ENCODE measurements at regions not wholly inside any gene's neighbourhood (a gene's known extent, or its start where the extent isn't known, plus 50 kb on each side); places are given as distances from the start of the nearest gene placed in this dataset.

DNA sequence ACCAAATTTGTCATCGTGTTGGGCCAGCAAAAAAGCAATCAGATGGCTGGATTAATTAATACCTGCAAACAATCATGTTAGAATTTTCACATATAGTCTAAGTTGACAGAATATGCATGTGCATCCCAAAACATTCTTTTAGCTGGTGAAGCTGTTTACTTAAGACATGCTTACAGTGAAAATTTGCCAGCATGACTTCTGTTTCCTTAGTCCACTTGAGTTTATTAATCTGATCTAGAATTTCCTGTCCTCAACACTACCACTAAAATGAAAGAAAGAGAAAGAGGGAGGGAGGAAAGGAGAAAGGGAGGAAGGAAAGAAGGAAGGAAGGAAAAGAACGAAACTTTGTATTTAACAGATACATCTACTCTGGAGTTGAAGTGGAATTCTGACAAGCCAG, 2109.9 kb upstream of the PIK3C3 start:
- TF ChIP-seq, protein P1, sequence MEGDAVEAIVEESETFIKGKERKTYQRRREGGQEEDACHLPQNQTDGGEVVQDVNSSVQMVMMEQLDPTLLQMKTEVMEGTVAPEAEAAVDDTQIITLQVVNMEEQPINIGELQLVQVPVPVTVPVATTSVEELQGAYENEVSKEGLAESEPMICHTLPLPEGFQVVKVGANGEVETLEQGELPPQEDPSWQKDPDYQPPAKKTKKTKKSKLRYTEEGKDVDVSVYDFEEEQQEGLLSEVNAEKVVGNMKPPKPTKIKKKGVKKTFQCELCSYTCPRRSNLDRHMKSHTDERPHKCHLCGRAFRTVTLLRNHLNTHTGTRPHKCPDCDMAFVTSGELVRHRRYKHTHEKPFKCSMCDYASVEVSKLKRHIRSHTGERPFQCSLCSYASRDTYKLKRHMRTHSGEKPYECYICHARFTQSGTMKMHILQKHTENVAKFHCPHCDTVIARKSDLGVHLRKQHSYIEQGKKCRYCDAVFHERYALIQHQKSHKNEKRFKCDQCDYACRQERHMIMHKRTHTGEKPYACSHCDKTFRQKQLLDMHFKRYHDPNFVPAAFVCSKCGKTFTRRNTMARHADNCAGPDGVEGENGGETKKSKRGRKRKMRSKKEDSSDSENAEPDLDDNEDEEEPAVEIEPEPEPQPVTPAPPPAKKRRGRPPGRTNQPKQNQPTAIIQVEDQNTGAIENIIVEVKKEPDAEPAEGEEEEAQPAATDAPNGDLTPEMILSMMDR (conservative IDR thresholded peaks at IDR 0.05; ENCODE audit: low read depth in 2 of 2) = no peak
- TF ChIP-seq, protein P2, sequence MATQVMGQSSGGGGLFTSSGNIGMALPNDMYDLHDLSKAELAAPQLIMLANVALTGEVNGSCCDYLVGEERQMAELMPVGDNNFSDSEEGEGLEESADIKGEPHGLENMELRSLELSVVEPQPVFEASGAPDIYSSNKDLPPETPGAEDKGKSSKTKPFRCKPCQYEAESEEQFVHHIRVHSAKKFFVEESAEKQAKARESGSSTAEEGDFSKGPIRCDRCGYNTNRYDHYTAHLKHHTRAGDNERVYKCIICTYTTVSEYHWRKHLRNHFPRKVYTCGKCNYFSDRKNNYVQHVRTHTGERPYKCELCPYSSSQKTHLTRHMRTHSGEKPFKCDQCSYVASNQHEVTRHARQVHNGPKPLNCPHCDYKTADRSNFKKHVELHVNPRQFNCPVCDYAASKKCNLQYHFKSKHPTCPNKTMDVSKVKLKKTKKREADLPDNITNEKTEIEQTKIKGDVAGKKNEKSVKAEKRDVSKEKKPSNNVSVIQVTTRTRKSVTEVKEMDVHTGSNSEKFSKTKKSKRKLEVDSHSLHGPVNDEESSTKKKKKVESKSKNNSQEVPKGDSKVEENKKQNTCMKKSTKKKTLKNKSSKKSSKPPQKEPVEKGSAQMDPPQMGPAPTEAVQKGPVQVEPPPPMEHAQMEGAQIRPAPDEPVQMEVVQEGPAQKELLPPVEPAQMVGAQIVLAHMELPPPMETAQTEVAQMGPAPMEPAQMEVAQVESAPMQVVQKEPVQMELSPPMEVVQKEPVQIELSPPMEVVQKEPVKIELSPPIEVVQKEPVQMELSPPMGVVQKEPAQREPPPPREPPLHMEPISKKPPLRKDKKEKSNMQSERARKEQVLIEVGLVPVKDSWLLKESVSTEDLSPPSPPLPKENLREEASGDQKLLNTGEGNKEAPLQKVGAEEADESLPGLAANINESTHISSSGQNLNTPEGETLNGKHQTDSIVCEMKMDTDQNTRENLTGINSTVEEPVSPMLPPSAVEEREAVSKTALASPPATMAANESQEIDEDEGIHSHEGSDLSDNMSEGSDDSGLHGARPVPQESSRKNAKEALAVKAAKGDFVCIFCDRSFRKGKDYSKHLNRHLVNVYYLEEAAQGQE (IDR thresholded peaks at IDR 0.05; ENCODE audit: unreplicated experiment) = no peak
- no peak for TF ChIP-seq POLR2AphosphoS5 (IDR thresholded peaks at IDR 0.05; ENCODE audit: low read depth)
- TF ChIP-seq EZH2 (IDR thresholded peaks at IDR 0.05; ENCODE audit: low read depth, unreplicated experiment) = no peak

Measured in GM23338 (cell line).